ENCODE measurements at regions not wholly inside any gene's neighbourhood (a gene's known extent, or its start where the extent isn't known, plus 50 kb on each side); places are given as distances from the start of the nearest gene placed in this dataset.
A peak's percentile ranks its signal among the peaks of the same experiment; 100 is the strongest.

DNA sequence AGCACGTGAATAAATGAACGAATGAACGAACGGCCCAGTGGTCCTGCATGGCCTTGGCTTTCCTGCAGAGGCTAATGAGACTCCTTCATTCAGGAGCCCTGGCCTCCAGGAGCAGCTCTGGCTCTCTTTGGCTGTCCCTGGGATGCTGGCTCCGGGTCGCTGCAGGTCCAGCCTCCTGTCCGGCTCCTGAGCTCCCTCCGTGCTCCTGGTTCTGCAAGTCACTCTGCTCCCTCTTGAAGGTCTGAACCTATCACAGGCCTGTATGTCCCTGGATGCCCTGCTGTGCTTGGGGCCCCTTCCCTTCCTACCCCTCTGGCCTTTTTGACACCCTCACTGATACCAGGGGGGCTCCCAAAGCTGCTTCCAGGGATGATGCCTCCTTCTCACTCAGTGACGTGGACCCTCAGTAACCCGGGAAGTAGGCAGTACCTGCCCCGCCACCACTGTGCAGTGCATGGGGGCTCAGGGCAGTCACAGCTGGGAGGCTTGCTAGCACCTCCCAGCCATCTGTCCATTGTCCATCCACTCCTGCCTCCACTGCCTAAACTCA lies 133.7 kb upstream of the C14orf180 start:
- Histone ChIP-seq H3K4me3 (ENCODE audit: low read depth, low read length) (no peak overlapping the region), H3K9ac (ENCODE audit: low read depth, low read length) (no peak overlapping the region), H3K27me3 (ENCODE audit: control insufficient read depth, insufficient read depth, low read length) (no peaks in the 10 kb centered on the region), H3K9me3 (ENCODE audit: control insufficient read depth, insufficient read depth, low read length) (no peaks in the 10 kb centered on the region), H3K4me1 (ENCODE audit: control insufficient read depth, insufficient read depth, low read length) (no peaks in the 10 kb centered on the region), H3K36me3 (ENCODE audit: control insufficient read depth, insufficient read depth, low read length) (no peaks in the 10 kb centered on the region)

DNA sequence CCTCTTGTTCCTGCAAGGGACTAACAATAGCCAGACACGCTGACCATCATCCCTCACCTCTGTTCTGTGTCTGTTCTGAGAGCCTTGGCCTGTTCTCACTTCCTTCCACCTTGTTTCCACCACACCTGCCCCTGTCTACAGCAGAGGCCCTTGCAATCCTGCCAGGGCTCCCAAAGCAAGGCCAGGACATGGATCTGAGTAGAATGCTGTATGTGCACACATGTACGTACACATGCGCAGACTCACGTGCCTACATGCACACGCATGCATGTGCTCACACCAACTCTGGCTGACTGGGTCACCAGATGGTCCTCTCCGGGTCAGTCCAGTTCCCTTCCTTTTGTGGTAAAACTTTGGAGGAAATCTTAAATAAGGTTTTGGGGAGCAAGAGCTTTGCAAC lies 133.0 kb upstream of the C14orf180 start:
- Histone ChIP-seq H3K4me1 (ENCODE audit: control insufficient read depth, insufficient read depth, low read length) (no peaks in the 10 kb centered on the region), H3K9me3 (ENCODE audit: control insufficient read depth, insufficient read depth, low read length) (no peaks in the 10 kb centered on the region), H3K36me3 (ENCODE audit: control insufficient read depth, insufficient read depth, low read length) (no peaks in the 10 kb centered on the region), H3K4me3 (ENCODE audit: low read depth, low read length) (no peak overlapping the region), H3K27me3 (ENCODE audit: control insufficient read depth, insufficient read depth, low read length) (no peaks in the 10 kb centered on the region), H3K9ac (ENCODE audit: low read depth, low read length) (no peak overlapping the region)

DNA sequence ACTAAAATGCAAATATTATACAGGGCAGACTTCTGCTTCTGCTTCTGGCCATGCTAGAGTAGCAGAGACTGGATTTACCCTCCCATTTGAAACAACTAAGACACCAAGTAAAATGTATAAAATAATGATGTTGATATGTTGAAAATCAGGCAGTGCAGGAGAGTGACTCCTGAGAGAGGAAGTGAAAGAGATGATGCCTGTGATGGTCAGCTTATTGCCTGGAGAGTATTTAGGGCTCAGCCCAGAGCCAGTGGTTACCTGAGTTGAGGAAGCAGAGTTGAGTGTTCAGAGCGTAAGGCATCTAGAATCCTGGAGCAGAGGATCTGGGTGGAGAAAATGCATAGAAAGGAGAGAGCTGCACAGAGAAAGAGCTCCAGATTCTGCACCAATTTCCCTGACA lies 131.8 kb upstream of the C14orf180 start:
- Histone ChIP-seq H3K9me3 (ENCODE audit: control insufficient read depth, insufficient read depth, low read length) (no peaks in the 10 kb centered on the region), H3K9ac (ENCODE audit: low read depth, low read length) (no peak overlapping the region), H3K36me3 (ENCODE audit: control insufficient read depth, insufficient read depth, low read length) (no peaks in the 10 kb centered on the region), H3K4me1 (ENCODE audit: control insufficient read depth, insufficient read depth, low read length) (no peaks in the 10 kb centered on the region), H3K27me3 (ENCODE audit: control insufficient read depth, insufficient read depth, low read length) (no peaks in the 10 kb centered on the region), H3K4me3 (ENCODE audit: low read depth, low read length) (no peak overlapping the region)

DNA sequence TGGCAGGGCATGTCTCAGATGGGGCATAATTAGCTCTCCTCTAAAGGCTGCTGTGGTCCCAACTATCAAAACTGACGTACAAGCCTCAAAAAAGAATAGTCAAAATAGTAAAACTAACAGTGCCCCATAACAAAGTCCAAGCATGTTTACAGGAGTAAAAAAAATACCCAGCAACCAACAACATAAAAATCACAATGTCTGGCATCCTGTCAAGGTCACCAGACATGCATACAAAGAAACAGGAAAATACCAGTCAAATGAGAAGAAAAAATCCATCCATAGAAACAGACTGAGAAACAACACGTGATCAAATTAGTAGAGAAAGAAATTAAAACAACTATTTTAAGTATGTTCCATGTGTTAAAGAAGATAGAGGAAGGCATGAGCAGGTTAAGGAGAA lies 131.2 kb upstream of the C14orf180 start:
- Histone ChIP-seq H3K9me3 (ENCODE audit: control insufficient read depth, insufficient read depth, low read length) (no peaks in the 10 kb centered on the region), H3K4me1 (ENCODE audit: control insufficient read depth, insufficient read depth, low read length) (no peaks in the 10 kb centered on the region), H3K36me3 (ENCODE audit: control insufficient read depth, insufficient read depth, low read length) (no peaks in the 10 kb centered on the region), H3K9ac (ENCODE audit: low read depth, low read length) (no peak overlapping the region), H3K27me3 (ENCODE audit: control insufficient read depth, insufficient read depth, low read length) (no peaks in the 10 kb centered on the region), H3K4me3 (ENCODE audit: low read depth, low read length) (no peak overlapping the region)

DNA sequence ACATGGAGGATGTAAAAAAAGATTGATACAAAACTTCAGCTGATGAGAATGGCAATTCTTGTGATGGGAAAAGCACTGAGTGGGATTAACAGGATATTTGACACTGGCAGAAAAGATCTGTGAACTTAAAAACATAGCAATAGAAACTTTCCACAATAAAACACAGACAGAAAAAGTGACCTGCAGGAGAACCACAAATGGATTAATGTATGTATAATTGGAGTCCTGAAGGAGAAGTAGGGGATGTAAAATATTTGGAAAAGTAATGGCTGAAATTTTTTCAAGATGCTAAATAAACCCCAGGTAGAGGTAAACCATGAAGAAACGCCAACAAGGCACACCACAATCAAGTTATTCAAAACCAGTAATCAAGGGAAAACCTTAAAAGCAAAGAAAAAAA lies 130.8 kb upstream of the C14orf180 start:
- no peaks in the 10 kb centered on the region for H3K36me3 ChIP-seq (ENCODE audit: control insufficient read depth, insufficient read depth, low read length)
- H3K9me3 ChIP-seq (ENCODE audit: control insufficient read depth, insufficient read depth, low read length), result no peaks in the 10 kb centered on the region
- H3K27me3 ChIP-seq (ENCODE audit: control insufficient read depth, insufficient read depth, low read length), result no peaks in the 10 kb centered on the region
- H3K9ac ChIP-seq (ENCODE audit: low read depth, low read length), result no peak overlapping the region
- H3K4me1 ChIP-seq (ENCODE audit: control insufficient read depth, insufficient read depth, low read length), result no peaks in the 10 kb centered on the region
- no peak overlapping the region for H3K4me3 ChIP-seq (ENCODE audit: low read depth, low read length)

DNA sequence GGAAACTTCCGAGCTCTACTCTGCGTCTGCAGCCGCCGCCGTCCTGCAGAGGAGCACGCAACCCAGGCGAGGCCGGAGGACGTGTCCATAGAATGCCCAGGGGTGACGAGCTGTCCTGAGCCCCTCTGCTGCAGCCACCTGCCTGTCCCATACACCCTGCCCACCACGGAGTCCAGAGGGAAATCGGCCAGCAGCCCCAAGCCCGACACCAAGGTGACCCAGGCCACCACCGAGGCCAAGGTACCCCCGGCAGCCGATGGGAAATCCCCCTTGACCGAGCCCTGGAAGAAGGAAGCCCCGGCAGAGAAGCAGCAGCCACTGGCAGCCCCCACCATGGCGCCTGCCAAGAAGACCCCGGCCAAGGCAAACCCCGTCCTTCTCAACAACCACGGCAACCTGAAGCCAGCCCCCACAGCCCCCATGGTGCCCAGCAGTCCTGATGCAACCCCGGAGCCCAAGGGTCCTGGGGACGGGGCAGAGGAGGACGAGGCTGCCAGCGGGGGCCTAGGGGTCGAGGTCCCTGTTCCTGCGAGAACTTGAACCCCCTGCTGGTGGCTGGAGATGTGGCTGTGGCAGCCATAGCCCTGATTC lies 128.7 kb upstream of the C14orf180 start:
- no peaks in the 10 kb centered on the region for H3K27me3 ChIP-seq (ENCODE audit: control insufficient read depth, insufficient read depth, low read length)
- no peak overlapping the region for H3K9ac ChIP-seq (ENCODE audit: low read depth, low read length)
- H3K36me3 ChIP-seq (ENCODE audit: control insufficient read depth, insufficient read depth, low read length), result no peaks in the 10 kb centered on the region
- H3K4me3 ChIP-seq (ENCODE audit: low read depth, low read length), result no peak overlapping the region
- H3K9me3 ChIP-seq (ENCODE audit: control insufficient read depth, insufficient read depth, low read length), result no peaks in the 10 kb centered on the region
- no peaks in the 10 kb centered on the region for H3K4me1 ChIP-seq (ENCODE audit: control insufficient read depth, insufficient read depth, low read length)

DNA sequence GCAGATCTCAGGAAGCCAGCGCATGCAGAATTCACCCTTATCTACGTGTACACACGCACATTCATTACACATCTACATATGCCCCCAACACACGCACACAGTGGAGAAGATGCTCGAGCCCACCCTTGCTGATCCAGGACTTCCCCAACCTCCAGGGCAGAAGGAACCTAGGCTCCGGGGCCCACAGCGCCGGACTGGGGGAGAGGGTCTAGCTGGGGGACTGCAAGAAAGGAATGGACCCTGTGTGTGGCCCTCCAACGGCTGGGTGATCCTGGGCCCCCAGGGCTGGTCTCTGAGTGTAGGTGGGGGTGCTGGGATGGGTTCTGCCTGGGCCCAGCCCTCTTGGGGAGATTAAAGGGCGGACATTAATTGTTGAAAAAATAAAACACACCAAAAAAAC lies 128.1 kb upstream of the C14orf180 start:
- Histone ChIP-seq H3K4me1 (ENCODE audit: control insufficient read depth, insufficient read depth, low read length) (no peaks in the 10 kb centered on the region), H3K9me3 (ENCODE audit: control insufficient read depth, insufficient read depth, low read length) (no peaks in the 10 kb centered on the region), H3K4me3 (ENCODE audit: low read depth, low read length) (no peak overlapping the region), H3K27me3 (ENCODE audit: control insufficient read depth, insufficient read depth, low read length) (no peaks in the 10 kb centered on the region), H3K9ac (ENCODE audit: low read depth, low read length) (no peak overlapping the region), H3K36me3 (ENCODE audit: control insufficient read depth, insufficient read depth, low read length) (no peaks in the 10 kb centered on the region)

DNA sequence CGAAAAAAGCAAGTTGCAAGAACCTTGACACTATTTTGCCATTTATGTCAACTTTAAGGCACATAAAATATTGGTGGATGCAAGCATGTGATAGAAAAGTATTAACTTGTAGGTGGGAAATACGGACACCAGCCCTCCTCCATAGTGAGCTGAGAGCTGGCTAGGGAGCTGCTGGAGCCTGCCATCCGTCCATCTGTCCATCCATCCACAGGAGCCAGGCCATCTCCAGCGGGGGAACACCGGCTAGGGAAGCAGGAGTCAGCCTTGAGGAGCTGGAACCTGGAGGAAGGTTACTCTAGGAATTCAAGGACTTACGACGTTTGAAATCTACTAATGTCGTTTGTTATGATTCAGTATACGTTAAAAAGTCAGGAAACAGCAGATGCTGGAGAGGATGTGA lies 120.7 kb upstream of the C14orf180 start:
- H3K9me3 ChIP-seq (ENCODE audit: control insufficient read depth, insufficient read depth, low read length), result no peaks in the 10 kb centered on the region
- H3K36me3 ChIP-seq (ENCODE audit: control insufficient read depth, insufficient read depth, low read length), result no peaks in the 10 kb centered on the region
- H3K4me1 ChIP-seq (ENCODE audit: control insufficient read depth, insufficient read depth, low read length), result no peaks in the 10 kb centered on the region
- H3K9ac ChIP-seq (ENCODE audit: low read depth, low read length), result no peak overlapping the region
- peaks cover 22% of the 10 kb centered on the region for H3K27me3 ChIP-seq (ENCODE audit: control insufficient read depth, insufficient read depth, low read length)
- no peak overlapping the region for H3K4me3 ChIP-seq (ENCODE audit: low read depth, low read length)

DNA sequence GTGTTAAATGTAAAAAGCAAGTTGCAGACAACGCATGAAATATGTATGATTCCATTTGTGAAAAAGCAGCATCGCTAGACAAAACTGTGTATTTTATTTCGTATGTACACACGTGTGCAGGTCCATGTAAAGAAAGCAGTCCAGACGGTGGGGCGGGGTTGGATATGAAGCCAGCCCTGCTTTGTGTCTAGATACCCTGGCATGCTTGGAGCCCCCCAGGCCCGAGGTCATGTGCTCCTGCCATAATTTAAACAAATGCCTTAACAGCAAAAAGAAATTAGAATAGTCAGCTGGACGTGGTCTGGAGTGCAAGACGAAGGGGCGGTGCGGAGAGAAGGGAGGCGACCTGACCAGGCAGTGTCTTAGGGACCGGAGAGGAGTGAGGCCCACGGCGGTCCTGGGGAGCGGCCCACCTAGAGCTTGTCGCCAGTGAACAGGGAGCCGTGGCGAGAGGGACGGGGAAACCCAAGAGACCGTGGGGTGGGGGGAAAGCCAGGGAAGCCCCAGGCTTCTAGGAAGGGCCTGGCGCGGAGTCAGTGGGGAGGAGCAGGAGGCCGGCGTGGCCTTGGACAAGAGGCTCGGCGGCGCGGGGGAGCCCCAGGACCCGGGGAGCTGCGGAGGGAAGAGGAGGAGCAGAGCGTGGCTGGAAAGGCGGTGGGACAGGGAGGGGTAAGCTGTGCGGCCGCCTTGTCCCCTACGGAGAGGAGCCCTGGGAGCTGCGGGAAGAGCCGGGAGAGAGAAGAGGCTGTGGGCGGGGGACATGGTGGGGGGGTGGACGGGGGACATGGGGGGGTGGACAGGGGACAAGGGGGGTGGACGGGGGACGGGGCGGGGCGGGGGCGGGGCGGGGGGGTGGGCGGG lies 118.5 kb upstream of the C14orf180 start:
- peak overlapping the region; percentile 48 for H3K4me3 ChIP-seq (ENCODE audit: low read depth, low read length)

DNA sequence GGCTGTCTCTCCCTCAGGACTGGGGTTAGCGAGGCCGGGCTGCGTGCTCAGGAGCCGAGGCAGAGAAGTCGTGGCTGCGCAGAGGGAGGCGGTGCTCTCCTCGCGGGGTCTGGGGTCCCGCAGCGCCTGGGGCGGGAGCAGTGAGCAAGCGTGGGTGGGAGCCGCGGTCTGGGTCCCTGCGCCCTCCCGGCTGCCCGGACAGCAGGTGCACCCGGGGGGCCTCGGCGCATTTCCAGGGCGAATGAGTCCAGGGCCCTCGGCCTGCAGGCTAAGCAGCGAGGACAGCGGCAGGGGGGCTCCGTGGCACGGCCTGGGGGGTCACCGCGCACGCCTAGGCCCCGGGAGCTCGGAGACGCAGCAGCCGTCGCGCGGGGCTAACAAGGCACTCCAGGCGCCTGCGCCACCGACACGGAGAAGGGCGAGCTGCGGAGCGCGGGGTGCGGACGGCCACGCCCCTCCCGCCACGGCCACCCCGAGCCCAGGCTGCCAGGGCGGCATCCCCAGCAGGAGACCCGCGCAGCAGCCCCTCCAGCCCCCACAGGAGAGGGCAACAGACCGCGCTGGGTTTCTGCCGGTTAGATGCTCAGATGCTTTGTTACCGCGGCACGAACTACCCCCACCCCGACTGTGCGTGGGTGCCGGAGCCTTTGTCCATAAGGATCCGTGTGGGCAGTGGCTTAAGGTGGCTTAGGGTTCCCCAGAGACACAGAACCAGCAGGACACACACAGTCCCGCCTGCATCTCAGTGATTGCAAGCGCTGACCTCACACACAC lies 117.7 kb upstream of the C14orf180 start:
- H3K36me3 ChIP-seq (ENCODE audit: control insufficient read depth, insufficient read depth, low read length), result no peaks in the 10 kb centered on the region
- no peak overlapping the region for H3K9ac ChIP-seq (ENCODE audit: low read depth, low read length)
- H3K9me3 ChIP-seq (ENCODE audit: control insufficient read depth, insufficient read depth, low read length), result no peaks in the 10 kb centered on the region
- H3K27me3 ChIP-seq (ENCODE audit: control insufficient read depth, insufficient read depth, low read length), result peaks cover 29% of the 10 kb centered on the region
- peak overlapping the region; percentile 61 for H3K4me3 ChIP-seq (ENCODE audit: low read depth, low read length)
- H3K4me1 ChIP-seq (ENCODE audit: control insufficient read depth, insufficient read depth, low read length), result no peaks in the 10 kb centered on the region

More for the DNA sequence above, 118.5 kb upstream of the C14orf180 start:
- peaks cover 29% of the 10 kb centered on the region for H3K27me3 ChIP-seq (ENCODE audit: control insufficient read depth, insufficient read depth, low read length)
- no peaks in the 10 kb centered on the region for H3K9me3 ChIP-seq (ENCODE audit: control insufficient read depth, insufficient read depth, low read length)
- no peak overlapping the region for H3K9ac ChIP-seq (ENCODE audit: low read depth, low read length)
- no peaks in the 10 kb centered on the region for H3K36me3 ChIP-seq (ENCODE audit: control insufficient read depth, insufficient read depth, low read length)
- H3K4me1 ChIP-seq (ENCODE audit: control insufficient read depth, insufficient read depth, low read length), result no peaks in the 10 kb centered on the region

DNA sequence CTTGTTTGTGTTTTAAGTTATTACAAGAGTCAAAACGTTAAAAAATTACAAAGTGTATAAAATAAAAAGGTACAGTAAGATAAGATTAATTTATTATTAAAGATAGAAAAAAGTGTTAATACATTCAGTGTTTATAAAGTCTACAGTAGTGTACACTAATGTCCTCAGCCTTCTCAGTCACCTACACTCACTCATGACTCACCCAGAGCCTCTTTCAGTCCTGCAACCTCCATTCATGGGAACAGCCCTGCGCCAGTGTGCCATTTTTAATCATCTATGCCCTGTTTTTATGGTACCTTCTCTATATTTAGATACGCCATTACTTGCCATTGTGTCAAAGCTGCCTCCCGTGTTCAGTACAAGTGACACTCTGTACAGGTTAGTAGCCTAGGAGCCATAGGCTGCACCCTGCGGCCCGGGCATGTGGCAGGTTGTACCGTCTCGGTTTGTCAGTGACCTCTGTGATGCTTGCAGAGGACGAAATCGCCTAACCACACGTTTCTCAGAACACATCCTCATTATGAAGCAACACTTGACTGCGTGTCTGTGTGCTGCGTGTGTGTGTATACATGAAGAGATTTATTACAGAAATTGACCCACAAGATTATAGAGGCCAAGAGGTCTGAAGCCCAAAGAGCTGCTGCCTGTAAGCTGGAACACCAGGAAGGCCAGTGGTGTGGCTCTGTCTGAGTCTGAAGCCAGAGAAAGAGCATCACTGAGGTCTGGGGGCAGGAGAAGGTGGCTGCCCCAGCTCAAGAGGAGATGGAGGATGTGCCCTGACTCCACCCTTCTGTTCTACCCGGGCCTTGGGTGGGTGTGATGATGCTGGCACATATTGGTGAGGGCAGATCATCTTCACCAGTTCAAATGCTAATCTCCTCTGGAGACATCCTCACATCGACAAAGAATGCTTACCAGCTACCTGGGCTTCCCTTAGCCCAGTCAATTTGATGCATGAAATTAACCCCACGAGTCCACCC lies 116.6 kb upstream of the C14orf180 start:
- no peak overlapping the region for H3K9ac ChIP-seq (ENCODE audit: low read depth, low read length)
- no peaks in the 10 kb centered on the region for H3K4me1 ChIP-seq (ENCODE audit: control insufficient read depth, insufficient read depth, low read length)
- H3K4me3 ChIP-seq (ENCODE audit: low read depth, low read length), result no peak overlapping the region
- H3K27me3 ChIP-seq (ENCODE audit: control insufficient read depth, insufficient read depth, low read length), result peaks cover 29% of the 10 kb centered on the region
- no peaks in the 10 kb centered on the region for H3K36me3 ChIP-seq (ENCODE audit: control insufficient read depth, insufficient read depth, low read length)
- H3K9me3 ChIP-seq (ENCODE audit: control insufficient read depth, insufficient read depth, low read length), result no peaks in the 10 kb centered on the region

All from iPS-15b (cell line).